Epithelial cell of proximal tubule (primary cell): ENCODE measurements at regions not wholly inside any gene's neighbourhood (a gene's known extent, or its start where the extent isn't known, plus 50 kb on each side); places are given as distances from the start of the nearest gene placed in this dataset.

ENCODE experiments used
- DNase-seq: peaks from one replicate; pipeline ENCODE4 v3.0.0-alpha.2; 2011; ENCODE audit warnings: low read depth
- H3K4me3 ChIP-seq: 2 replicates; pipeline ENCODE4 v1.5.1; 2011; ENCODE audit warnings: low read depth, mild to moderate bottlenecking, low read length
- TF ChIP-seq, protein P1 (sequence below): conservative IDR thresholded peaks from 2 replicates; pipeline ENCODE4 v1.5.1; 2012; ENCODE audit warnings: low read depth, mild to moderate bottlenecking, low read length

DNA sequence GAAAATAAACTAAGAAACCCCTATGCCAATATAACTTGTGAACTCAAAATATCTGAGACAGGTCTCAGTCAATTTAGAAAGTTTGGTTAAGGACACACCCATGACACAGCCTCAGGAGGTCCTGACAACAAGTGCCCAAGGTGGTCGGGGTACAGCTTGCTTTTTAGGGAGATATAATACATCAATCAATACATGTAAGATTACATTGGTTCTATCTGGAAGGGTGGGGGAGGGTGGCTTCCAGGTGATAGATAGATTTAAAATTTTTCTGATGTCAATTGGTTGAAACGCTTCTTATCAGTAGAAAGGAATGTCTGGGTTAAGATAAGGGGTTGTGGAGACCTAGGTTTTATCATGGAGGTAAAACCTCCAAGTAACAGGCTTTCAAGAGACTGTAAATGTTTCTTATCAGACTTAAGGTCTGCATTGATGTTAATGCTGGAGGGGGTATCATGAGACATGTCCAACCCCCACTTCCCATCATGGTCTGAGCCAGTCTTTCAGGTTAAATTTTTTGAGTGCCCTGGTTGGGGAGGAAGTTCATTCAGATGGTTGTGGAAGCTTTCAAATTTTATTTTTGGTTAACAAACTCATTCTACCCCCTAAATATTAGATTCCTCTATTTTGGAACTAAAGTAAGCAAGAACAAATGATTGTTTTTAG is 82.0 kb upstream of the RASSF8 start:
- no peak overlapping the region for H3K4me3 ChIP-seq
- no peak for DNase-seq
- TF ChIP-seq, protein P1, sequence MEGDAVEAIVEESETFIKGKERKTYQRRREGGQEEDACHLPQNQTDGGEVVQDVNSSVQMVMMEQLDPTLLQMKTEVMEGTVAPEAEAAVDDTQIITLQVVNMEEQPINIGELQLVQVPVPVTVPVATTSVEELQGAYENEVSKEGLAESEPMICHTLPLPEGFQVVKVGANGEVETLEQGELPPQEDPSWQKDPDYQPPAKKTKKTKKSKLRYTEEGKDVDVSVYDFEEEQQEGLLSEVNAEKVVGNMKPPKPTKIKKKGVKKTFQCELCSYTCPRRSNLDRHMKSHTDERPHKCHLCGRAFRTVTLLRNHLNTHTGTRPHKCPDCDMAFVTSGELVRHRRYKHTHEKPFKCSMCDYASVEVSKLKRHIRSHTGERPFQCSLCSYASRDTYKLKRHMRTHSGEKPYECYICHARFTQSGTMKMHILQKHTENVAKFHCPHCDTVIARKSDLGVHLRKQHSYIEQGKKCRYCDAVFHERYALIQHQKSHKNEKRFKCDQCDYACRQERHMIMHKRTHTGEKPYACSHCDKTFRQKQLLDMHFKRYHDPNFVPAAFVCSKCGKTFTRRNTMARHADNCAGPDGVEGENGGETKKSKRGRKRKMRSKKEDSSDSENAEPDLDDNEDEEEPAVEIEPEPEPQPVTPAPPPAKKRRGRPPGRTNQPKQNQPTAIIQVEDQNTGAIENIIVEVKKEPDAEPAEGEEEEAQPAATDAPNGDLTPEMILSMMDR: no peak

DNA sequence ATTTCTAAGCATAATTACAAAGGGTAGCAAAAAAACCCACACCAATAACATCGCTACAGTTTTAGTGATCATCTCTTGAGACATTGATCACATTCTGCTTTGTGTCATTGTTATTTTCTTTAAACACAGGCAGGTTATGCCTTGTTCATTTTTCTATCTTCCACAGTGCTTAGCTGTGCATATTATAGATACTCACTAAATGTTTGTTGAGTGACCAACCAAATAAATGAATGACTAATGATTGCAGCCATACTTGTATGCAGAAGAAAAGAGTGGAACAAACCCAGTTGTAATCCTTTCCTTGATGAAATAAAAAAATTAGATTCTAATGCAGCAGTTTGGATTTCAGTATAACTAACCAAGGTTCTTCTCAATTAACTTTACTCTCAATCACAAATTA is 81.0 kb upstream of the RASSF8 start:
- H3K4me3 ChIP-seq: no peak overlapping the region
- DNase-seq: no peak
- TF ChIP-seq, protein P1: no peak

DNA sequence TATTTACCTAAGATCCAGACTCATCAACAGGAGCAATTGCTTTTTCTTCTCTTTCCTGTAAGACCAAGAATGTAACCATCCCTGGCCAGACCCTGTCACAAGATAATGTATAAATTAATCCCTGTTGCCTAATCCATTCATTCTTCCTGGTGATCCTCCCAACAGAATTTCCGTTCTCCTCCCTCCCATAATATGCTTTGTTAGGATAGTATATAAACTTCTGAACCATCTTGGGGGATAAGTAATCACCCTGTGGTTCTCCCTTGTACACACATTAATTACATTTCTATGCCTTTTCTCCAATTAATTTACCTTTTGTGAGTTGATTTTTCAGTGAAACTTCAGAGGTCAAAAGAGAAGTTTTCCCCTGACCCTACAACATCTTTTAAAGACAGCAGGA is 76.2 kb upstream of the RASSF8 start:
- no peak for DNase-seq
- H3K4me3 ChIP-seq: no peak overlapping the region
- TF ChIP-seq, protein P1: no peak

DNA sequence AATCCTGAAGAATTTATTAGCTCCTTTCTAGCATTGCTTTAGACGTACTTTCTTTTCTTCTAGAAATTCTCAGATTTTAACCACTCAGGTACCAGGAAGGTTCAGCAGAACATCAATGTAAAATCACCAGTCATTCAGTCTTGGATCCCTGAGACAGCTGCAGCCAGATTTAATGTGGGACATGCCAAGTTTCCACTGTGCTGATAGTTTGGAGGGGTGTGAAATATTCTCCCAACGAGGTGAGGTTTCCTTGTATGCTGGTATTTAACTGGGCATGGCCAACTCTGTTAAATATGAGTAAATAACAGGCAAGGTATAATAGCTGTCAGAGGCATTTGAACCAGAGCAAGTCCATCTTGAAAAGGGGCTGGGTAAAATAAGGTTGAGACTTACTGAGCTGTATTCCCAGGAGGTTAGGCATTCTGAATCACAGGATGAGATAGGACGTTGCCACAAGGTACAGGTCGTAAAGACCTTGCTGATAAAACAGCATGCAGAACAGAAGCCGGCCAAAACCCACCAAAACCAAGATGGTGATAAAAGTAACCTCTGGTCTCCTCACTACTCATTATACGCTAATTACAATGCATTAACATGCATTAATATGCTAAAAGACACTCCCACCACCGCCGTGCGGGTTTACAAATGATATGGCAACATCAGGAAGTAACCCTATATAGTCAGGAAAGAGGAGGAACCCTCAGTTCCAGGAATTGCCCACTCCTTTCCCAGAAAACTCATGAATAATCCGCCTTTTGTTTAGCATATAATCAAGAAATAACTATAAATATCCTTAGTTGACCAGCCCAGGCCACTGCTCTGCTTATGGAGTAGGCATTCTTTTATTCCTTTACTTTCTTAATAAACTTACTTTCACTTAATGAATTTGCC is 75.2 kb upstream of the RASSF8 start:
- DNase-seq: no peak
- H3K4me3 ChIP-seq: no peak overlapping the region
- TF ChIP-seq, protein P1: no peak

- H3K4me3 ChIP-seq: no peak overlapping the region
- TF ChIP-seq, protein P1: no peak
- no peak for DNase-seq
Observed at GRCh38 chr12:25884024-25884919, 74.2 kb upstream of the RASSF8 start.

GRCh38 chr12:25884920-25885234 is 73.6 kb upstream of the RASSF8 start:
- H3K4me3 ChIP-seq: no peak overlapping the region
- no peak for DNase-seq
- TF ChIP-seq, protein P1: no peak
